ENCODE measurements at regions not wholly inside any gene's neighbourhood (a gene's known extent, or its start where the extent isn't known, plus 50 kb on each side); places are given as distances from the start of the nearest gene placed in this dataset.

GRCh38 chr13:44808185-44808584, 181.1 kb downstream of the NUFIP1 start:
- no peaks in the 10 kb centered on the region for H3K36me3 ChIP-seq (ENCODE audit: control insufficient read depth, insufficient read depth, low read length)
- H3K4me3 ChIP-seq (ENCODE audit: low read length): no peak overlapping the region
- intact Hi-C loops (cut with micrococcal nuclease): no loop called here
- Mint-ChIP-seq H3K36me3 (no peaks in the 10 kb centered on the region), H3K27ac (no peak overlapping the region), H3K4me3 (no peak overlapping the region), H3K27me3 (ENCODE audit: low read depth in 2 of 2) (peaks cover 1 to 6% of the 10 kb centered on the region in 2 donors), H3K4me1 (no peaks in the 10 kb centered on the region), H3K9me3 (no peaks in the 10 kb centered on the region)
- H3K9me3 ChIP-seq (ENCODE audit: control insufficient read depth, insufficient read depth, low read length): no peaks in the 10 kb centered on the region
- WGBS (ENCODE audit: insufficient coverage): 87% methylated on average over 1 of the region's 1 CpG
- H3K27me3 ChIP-seq (ENCODE audit: control insufficient read depth, insufficient read depth, low read length): no peaks in the 10 kb centered on the region
- no peak for TF ChIP-seq CTCF (IDR thresholded peaks at IDR 0.05)
- H3K27ac ChIP-seq (ENCODE audit: low read length): no peak overlapping the region
- H3K4me1 ChIP-seq (ENCODE audit: control insufficient read depth, insufficient read depth, low read length): no peaks in the 10 kb centered on the region
- no peak for DNase-seq
- no peak for ATAC-seq

- no peak overlapping the region for H3K4me3 Mint-ChIP-seq
- TF ChIP-seq CTCF (IDR thresholded peaks at IDR 0.05): no peak
- H3K4me1 Mint-ChIP-seq: no peaks in the 10 kb centered on the region
- H3K9me3 ChIP-seq (ENCODE audit: control insufficient read depth, insufficient read depth, low read length): no peaks in the 10 kb centered on the region
- intact Hi-C loops (cut with micrococcal nuclease): no loop called here
- no peaks in the 10 kb centered on the region for H3K4me1 ChIP-seq (ENCODE audit: control insufficient read depth, insufficient read depth, low read length)
- DNase-seq: no peak
- H3K27ac Mint-ChIP-seq: no peak overlapping the region
- H3K4me3 ChIP-seq (ENCODE audit: low read length): no peak overlapping the region
- H3K36me3 Mint-ChIP-seq: no peaks in the 10 kb centered on the region
- H3K9me3 Mint-ChIP-seq: no peaks in the 10 kb centered on the region
- no peaks in the 10 kb centered on the region for H3K27me3 ChIP-seq (ENCODE audit: control insufficient read depth, insufficient read depth, low read length)
- no peak for ATAC-seq
- no peaks in the 10 kb centered on the region for H3K36me3 ChIP-seq (ENCODE audit: control insufficient read depth, insufficient read depth, low read length)
- whole genome bisulfite sequencing (ENCODE audit: insufficient coverage): 84% methylated on average over 4 of the region's 5 CpGs
- no peak overlapping the region for H3K27ac ChIP-seq (ENCODE audit: low read length)
- H3K27me3 Mint-ChIP-seq (ENCODE audit: low read depth in 2 of 2): peaks cover 0 to 3% of the 10 kb centered on the region in 2 donors
Measured at GRCh38 chr13:44807449-44808034, 181.7 kb downstream of the NUFIP1 start.

- H3K9me3 ChIP-seq (ENCODE audit: control insufficient read depth, insufficient read depth, low read length): no peaks in the 10 kb centered on the region
- ATAC-seq (no peak), DNase-seq (no peak)
- 91% methylated on average over 10 of the region's 10 CpGs for WGBS (ENCODE audit: insufficient coverage)
- Mint-ChIP-seq H3K36me3 (no peaks in the 10 kb centered on the region), H3K27ac (no peak overlapping the region), H3K4me1 (no peaks in the 10 kb centered on the region), H3K4me3 (no peak overlapping the region), H3K27me3 (ENCODE audit: low read depth in 2 of 2) (peaks cover 0 to 3% of the 10 kb centered on the region in 2 donors), H3K9me3 (no peaks in the 10 kb centered on the region)
- H3K36me3 ChIP-seq (ENCODE audit: control insufficient read depth, insufficient read depth, low read length): no peaks in the 10 kb centered on the region
- H3K27me3 ChIP-seq (ENCODE audit: control insufficient read depth, insufficient read depth, low read length): no peaks in the 10 kb centered on the region
- H3K4me3 ChIP-seq (ENCODE audit: low read length): no peak overlapping the region
- intact Hi-C loops (cut with micrococcal nuclease): no loop called here
- no peak overlapping the region for H3K27ac ChIP-seq (ENCODE audit: low read length)
- no peaks in the 10 kb centered on the region for H3K4me1 ChIP-seq (ENCODE audit: control insufficient read depth, insufficient read depth, low read length)
- TF ChIP-seq CTCF (IDR thresholded peaks at IDR 0.05): no peak
Measured at GRCh38 chr13:44806826-44807225, 182.4 kb downstream of the NUFIP1 start.

GRCh38 chr13:44805585-44805984, 183.7 kb downstream of the NUFIP1 start:
- TF ChIP-seq CTCF (IDR thresholded peaks at IDR 0.05): no peak
- Mint-ChIP-seq H3K4me1 (no peaks in the 10 kb centered on the region), H3K4me3 (no peak overlapping the region), H3K36me3 (no peaks in the 10 kb centered on the region), H3K27me3 (ENCODE audit: low read depth in 2 of 2) (peaks cover 0 to 3% of the 10 kb centered on the region in 2 donors), H3K9me3 (no peaks in the 10 kb centered on the region), H3K27ac (no peak overlapping the region)
- no peak overlapping the region for H3K27ac ChIP-seq (ENCODE audit: low read length)
- ATAC-seq (no peak), DNase-seq (no peak)
- H3K4me3 ChIP-seq (ENCODE audit: low read length): no peak overlapping the region
- no peaks in the 10 kb centered on the region for H3K27me3 ChIP-seq (ENCODE audit: control insufficient read depth, insufficient read depth, low read length)
- intact Hi-C loops (cut with micrococcal nuclease): no loop called here
- no peaks in the 10 kb centered on the region for H3K36me3 ChIP-seq (ENCODE audit: control insufficient read depth, insufficient read depth, low read length)
- H3K4me1 ChIP-seq (ENCODE audit: control insufficient read depth, insufficient read depth, low read length): no peaks in the 10 kb centered on the region
- H3K9me3 ChIP-seq (ENCODE audit: control insufficient read depth, insufficient read depth, low read length): no peaks in the 10 kb centered on the region
- 88% methylated on average over 5 of the region's 5 CpGs for WGBS (ENCODE audit: insufficient coverage)
